ENCODE measurements at regions not wholly inside any gene's neighbourhood (a gene's known extent, or its start where the extent isn't known, plus 50 kb on each side); places are given as distances from the start of the nearest gene placed in this dataset.

- H2BK20ac ChIP-seq (ENCODE audit: low read length) = no peak overlapping the region
- no peak overlapping the region for H3K27ac ChIP-seq (ENCODE audit: low read depth, low read length)
- WGBS, 2 experiments (ENCODE audit: extremely low coverage in 1 of 2, insufficient coverage in 1 of 2, insufficient read length in 1 of 2, insufficient replicate concordance in 2 of 2, low coverage in 1 of 2, low lambda C conversion rate in 2 of 2, missing lambda C conversion rate in 1 of 2) = 83% methylated on average over 2 of the region's 2 CpGs; no CpG with 5 or more reads in 1 of the 2 experiments
- H3K18ac ChIP-seq (ENCODE audit: extremely low read depth, low read length) = no peak overlapping the region
- no peaks in the 10 kb centered on the region for H4K20me1 ChIP-seq (replicated peaks in 1 of 2; ENCODE audit: control insufficient read depth in 1 of 2, insufficient read depth in 2 of 2, low read length in 2 of 2)
- no peak overlapping the region for H3K4me2 ChIP-seq (ENCODE audit: insufficient read depth in 1 of 2, low read depth in 2 of 2, low read length in 2 of 2)
- H4K8ac ChIP-seq (ENCODE audit: extremely low read depth, insufficient read depth, low read length) = no peak overlapping the region
- H2BK5ac ChIP-seq (ENCODE audit: low read depth, low read length) = no peak overlapping the region
- no peak overlapping the region for H3K23ac ChIP-seq (ENCODE audit: insufficient read length)
- no peaks in the 10 kb centered on the region; the same call in 1 of the 2 replicates for H3K23me2 ChIP-seq (ENCODE audit: low read depth, low read length)
- FAIRE-seq = no peak
- no peak for TF ChIP-seq TCF12 (IDR thresholded peaks at IDR 0.05; ENCODE audit: low read depth, low read length)
- no peak for TF ChIP-seq HDAC6 (IDR thresholded peaks at IDR 0.05; ENCODE audit: low read depth, low read length)
- no peak for TF ChIP-seq ATF3 (IDR thresholded peaks at IDR 0.05; ENCODE audit: insufficient read depth, low read depth, low read length)
- no peak for TF ChIP-seq NANOG (IDR thresholded peaks at IDR 0.05; ENCODE audit: insufficient read depth, low read depth, low read length, poor library complexity, severe bottlenecking)
- TF ChIP-seq CBX5 (IDR thresholded peaks at IDR 0.05; ENCODE audit: low read depth, low read length) = no peak
- TF ChIP-seq JUND (IDR thresholded peaks at IDR 0.05; ENCODE audit: low read length) = no peak
- TF ChIP-seq GABPA (IDR thresholded peaks at IDR 0.05; ENCODE audit: borderline replicate concordance, insufficient read depth, low read length) = no peak
- TF ChIP-seq FOSL1 (IDR thresholded peaks at IDR 0.05; ENCODE audit: insufficient read depth, low read depth, low read length) = no peak
- no peak overlapping the region for H2BK15ac ChIP-seq (ENCODE audit: low read length)
- POLR2A ChIA-PET (ENCODE audit: partially characterized antibody) = no interaction called here
- CTCF ChIA-PET (ENCODE audit: partially characterized antibody) = interaction anchor here (0.8 to 2.6 kb wide), 5 partner anchors 11 to 245 kb away, joined by 3 to 8 read pairs (median 5); no protein-coding TSS in a partner anchor
- no peak overlapping the region for H3K9ac ChIP-seq (replicated peaks in 1 of 4; ENCODE audit: extremely low read depth in 1 of 4, low read depth in 3 of 4, low read length in 3 of 4)
- H3K14ac ChIP-seq (ENCODE audit: insufficient read length) = no peak overlapping the region
- H3K4me1 ChIP-seq (replicated peaks in 1 of 4; ENCODE audit: control insufficient read depth in 3 of 4, insufficient read depth in 4 of 4, low read length in 3 of 4) = no peaks in the 10 kb centered on the region
- no peak overlapping the region for H2AK5ac ChIP-seq (ENCODE audit: low read depth, low read length)
- no peak overlapping the region for H3K56ac ChIP-seq (replicated peaks; ENCODE audit: insufficient read length, low read depth, low read length)
- H2AFZ ChIP-seq (ENCODE audit: low read length) = no peak overlapping the region
- no peak overlapping the region for H2BK120ac ChIP-seq (replicated peaks; ENCODE audit: low read depth, low read length)
- no peak overlapping the region for H4K5ac ChIP-seq (ENCODE audit: insufficient read length, low read depth, low read length)
- no peaks in the 10 kb centered on the region for H3K79me1 ChIP-seq (ENCODE audit: low read depth, low read length)
- no peak for DNase-seq (ENCODE audit: low read depth in 1 of 2, low spot score in 2 of 2)
- no peaks in the 10 kb centered on the region for H3K27me3 ChIP-seq (replicated peaks in 1 of 4; ENCODE audit: control insufficient read depth in 3 of 4, extremely low read depth in 1 of 4, insufficient read depth in 3 of 4, low read length in 3 of 4)
- no peak overlapping the region for H4K91ac ChIP-seq (replicated peaks; ENCODE audit: insufficient read length, low read length)
- H3K4ac ChIP-seq (replicated peaks; ENCODE audit: insufficient read length, low read depth, low read length) = no peak overlapping the region
- no peaks in the 10 kb centered on the region for H3K36me3 ChIP-seq (ENCODE audit: control insufficient read depth in 2 of 4, insufficient read depth in 4 of 4, low read length in 3 of 4)
- H3K4me3 ChIP-seq (ENCODE audit: extremely low read depth in 1 of 4, insufficient read depth in 2 of 4, low read depth in 3 of 4, low read length in 4 of 4) = no peak overlapping the region
- H3K9me3 ChIP-seq (ENCODE audit: insufficient read depth in 2 of 2, low read depth in 1 of 2, low read length in 1 of 2) = no peaks in the 10 kb centered on the region
- H3K79me2 ChIP-seq (ENCODE audit: control insufficient read depth in 1 of 2, insufficient read depth in 2 of 2, low read length in 2 of 2) = no peaks in the 10 kb centered on the region
- no peak overlapping the region for H2BK12ac ChIP-seq (ENCODE audit: low read depth, low read length)
Measured at GRCh38 chr1:222210776-222211175, 337.1 kb downstream of the HHIPL2 start.

Measured in H1 (cell line).